GM18526 (cell line): ENCODE measurements at regions not wholly inside any gene's neighbourhood (a gene's known extent, or its start where the extent isn't known, plus 50 kb on each side); places are given as distances from the start of the nearest gene placed in this dataset.

Experiments
- POLR2A ChIP-seq: IDR thresholded peaks from 3 replicates; pipeline ENCODE4 v1.6.1; 2011; ENCODE audit not compliant: insufficient read length; ENCODE audit errors: extremely low read depth

DNA sequence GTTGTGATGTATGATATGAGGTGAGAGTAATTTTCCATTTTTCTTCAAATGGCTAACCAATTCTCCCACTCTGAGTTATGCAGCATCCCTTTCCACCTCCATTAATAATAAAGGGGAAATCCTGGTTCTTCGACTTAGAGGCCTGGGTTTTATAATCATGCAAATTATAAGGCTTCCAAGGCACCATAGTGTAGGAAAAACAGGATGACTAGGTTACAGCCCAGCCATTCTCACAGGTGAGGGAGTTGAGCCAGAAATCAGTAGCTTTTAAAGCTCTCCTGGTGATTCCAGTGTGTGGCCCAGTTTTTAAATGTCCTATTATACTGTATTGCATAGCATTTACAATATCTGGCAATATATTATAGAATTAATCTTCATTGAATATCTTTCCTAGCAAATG, 203.1 kb downstream of the ARHGEF9 start:
- TF ChIP-seq POLR2A, result no peak

DNA sequence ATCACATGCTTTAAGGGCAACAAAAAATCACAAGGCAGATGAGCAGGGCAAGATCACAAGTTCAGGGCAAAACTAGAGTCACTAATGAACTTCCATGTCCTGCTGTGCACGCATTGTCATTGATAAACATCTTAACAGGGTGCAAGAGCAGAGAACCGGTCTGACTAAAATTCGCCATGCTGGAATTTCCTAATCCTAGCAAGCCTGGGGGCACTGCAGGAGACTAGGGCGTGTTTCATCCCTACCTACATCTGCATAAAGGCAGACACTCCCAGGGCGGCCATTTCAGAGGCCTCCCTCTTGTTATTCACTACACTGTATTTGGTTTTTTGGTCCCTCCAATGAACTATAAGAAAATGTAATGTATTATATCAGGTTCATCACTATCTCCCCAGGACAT, 203.6 kb downstream of the ARHGEF9 start:
- no peak for TF ChIP-seq POLR2A

DNA sequence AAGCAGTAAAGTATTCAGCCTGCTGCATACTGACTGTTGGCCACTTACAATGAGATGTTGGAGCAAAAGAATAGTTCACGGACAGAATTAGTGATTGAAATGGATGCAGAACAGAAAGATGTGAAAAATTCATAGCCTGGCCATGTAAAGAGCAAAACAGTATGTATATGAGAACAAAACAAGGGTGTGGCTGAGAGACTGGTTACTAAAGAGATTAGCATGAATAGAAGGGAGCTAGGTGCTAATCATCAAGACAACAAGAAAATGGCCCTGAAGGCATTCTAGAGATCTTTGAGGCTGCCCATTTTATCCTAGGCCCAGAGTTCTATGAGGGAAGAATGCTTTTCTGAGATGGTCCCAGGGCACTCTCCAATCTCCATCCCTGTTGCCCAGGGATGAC, 208.5 kb downstream of the ARHGEF9 start:
- no peak for TF ChIP-seq POLR2A

DNA sequence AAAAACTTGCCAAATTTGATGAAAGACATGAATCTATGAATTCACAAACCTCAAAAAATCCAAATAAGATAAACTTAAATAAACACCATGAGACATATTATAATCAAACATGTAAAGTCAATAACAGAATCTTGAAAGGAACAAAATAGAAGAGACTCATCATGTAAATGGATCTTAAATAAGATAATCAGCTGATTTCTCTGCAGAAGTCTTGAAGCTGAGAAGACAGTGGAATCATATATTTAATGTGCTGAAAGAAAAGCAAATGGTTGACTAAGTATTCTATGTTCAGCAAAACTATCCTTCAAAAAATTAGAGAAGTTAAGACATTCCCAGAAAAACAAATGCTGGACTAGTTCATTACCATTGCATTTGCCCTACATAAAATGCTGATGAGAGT, 215.7 kb upstream of the SPIN4 start:
- TF ChIP-seq POLR2A, result no peak

DNA sequence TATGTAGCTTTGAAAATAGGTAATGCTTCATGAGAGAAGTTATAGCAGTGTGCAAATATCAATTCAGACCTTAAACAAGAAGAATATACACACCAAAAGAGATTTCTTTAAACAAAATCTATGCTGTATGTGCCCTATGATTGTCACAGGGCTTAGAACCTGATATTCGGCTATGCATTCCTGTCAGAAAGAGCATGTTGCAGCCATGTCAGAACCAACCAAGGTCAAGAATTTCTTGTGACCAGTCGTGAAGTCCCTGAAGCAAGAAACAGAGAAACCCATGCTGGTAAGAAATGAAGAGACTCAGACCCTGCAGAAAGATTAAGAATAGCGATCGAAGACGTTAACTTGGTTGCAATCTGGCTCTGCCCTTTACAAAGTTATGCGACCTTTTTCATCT, 210.3 kb upstream of the SPIN4 start:
- no peak for TF ChIP-seq POLR2A

DNA sequence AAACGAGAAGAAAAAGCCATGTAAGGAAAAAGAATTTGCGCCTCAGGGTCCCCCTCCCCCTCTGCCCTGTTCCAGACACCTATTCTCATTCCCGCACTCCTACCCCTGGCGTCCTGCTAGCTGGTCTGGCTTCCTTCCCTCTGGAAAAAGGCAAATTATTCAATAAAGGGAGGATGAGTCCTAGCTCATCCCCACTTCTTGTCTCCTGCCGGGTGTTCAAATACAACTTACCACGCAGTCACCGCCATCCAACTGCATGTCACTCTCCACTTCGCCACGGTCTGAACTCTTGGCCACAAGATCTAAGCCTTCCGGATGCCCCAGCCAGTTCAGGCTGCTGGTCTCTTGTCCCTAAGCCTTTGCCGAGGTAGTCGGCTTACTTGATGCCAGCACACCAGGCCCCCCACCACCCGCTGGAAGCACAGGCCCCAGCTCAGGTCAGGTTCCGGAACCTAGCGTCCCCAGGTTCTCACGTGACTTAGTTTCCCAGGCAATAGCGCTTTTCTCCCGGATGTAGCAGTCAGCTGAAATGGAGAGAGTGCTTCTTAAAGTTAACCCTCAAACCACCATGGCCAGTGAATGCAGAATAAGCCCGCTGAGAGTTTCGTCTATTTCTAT, 209.6 kb upstream of the SPIN4 start:
- peak; percentile 44 for TF ChIP-seq POLR2A

DNA sequence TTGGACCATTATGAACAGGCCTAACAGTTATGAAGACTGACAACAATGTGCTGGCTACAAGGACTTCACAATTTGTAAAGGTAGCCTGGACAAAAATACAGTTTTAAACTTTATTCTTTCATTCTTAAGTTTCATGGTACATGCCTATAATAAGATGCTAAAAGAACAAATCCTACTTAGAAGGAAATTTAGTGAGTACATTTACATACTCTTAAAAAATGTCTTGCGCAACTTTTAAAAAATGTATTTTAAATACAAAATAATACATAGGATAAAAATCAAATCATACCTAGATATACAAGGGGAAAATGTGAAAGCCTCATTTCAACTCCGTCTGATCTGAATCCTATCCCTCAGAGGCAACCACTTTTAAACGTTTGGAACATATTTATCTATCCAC, 200.7 kb upstream of the SPIN4 start:
- TF ChIP-seq POLR2A, result no peak

DNA sequence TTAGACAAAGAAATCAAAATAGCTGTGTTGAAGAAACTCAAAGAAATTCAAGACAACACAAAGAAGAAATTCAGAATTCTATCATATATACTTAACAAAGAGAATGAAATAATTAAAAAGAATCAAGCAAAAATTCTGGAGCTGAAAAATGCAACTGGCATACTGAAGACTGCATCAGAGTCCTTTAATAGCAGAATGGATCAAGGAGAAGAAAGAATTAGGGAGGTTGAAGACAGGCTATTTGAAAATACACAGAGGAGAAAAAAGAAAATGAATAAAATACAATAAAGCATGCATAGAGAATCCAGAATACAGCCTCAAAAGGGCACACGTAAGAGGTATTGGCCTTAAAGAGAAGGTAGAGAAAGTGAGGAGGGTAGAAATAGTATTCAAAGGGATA, 179.5 kb upstream of the SPIN4 start:
- TF ChIP-seq POLR2A, result no peak

DNA sequence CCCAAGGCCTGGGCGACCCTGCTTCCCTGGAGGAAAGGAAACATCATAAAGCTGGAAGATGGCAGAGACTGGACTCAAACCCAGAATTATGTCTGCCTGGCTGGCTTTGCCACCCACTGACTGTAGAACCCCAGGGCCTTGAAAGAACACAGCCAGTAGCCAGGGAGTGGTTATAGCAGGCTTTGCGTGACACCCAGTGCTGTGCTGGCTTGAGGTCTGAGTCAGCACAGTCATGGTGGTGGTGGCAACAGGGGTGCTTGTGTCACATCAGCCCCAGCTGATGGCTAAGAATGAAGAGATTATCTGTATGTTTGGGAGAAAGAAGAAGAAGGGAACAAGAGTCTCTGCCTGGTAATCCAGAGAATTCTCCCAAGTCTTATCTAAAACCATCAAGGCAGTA, 178.8 kb upstream of the SPIN4 start:
- no peak for TF ChIP-seq POLR2A

DNA sequence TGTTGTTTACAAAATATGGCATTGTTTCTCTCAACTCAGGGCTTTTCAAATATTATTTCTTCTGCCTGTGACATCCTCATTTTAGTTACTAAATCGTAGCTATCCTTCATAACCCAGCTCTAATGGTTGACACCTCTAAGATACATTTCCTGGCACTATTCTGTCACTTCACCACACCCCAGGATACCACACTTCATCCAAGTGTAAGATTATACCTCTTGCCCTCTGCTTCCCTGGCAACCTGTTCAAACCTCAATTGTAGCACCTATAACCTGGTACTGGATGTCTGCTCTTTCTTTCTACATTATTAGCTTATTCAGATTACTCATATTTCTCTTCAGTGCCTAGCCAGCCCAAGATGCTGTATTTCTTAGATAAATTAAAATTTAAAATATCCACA, 175.7 kb upstream of the SPIN4 start:
- TF ChIP-seq POLR2A, result no peak

DNA sequence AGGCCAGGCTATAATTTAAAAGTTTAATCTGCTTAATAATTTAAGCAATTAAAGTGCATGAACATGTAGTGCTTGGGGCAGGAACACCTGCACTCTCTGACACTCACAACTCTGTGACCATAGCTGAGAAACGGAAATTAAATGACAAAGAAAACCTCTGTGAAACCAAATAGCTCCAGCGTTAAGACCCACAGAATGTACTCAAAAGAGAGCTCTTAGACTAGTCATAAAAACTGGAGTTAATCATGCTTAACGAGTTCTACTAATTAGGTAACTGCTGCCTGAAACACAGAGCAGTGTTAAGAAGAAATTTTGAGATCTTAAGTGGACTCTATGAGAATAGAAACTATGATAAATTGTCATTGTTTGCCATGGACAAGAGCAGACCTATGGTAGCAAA, 174.4 kb upstream of the SPIN4 start:
- TF ChIP-seq POLR2A, result no peak

DNA sequence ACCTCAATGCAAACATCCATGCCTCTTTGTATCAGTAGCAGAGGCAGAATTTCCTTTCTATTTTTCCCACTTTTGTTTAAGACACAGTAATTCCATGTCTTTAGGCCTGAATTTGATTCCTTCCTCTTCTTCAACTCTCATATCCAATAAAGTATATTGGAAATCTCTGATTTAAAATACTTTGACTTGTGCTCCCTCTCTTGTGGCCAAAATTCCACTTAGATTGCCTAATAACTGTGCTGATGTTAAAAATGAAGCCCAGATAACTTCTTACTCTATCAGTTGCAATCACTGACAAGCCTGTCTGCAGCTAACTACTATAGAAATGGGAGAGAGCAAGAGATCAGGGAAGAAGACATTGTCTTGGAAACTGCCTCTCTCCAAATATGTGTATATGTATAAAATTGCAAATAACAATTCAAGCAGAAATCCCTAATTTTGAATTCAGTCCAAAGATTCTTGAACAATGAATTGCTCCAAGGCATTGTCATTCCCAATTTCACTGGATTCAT, 163.5 kb upstream of the SPIN4 start:
- no peak for TF ChIP-seq POLR2A

DNA sequence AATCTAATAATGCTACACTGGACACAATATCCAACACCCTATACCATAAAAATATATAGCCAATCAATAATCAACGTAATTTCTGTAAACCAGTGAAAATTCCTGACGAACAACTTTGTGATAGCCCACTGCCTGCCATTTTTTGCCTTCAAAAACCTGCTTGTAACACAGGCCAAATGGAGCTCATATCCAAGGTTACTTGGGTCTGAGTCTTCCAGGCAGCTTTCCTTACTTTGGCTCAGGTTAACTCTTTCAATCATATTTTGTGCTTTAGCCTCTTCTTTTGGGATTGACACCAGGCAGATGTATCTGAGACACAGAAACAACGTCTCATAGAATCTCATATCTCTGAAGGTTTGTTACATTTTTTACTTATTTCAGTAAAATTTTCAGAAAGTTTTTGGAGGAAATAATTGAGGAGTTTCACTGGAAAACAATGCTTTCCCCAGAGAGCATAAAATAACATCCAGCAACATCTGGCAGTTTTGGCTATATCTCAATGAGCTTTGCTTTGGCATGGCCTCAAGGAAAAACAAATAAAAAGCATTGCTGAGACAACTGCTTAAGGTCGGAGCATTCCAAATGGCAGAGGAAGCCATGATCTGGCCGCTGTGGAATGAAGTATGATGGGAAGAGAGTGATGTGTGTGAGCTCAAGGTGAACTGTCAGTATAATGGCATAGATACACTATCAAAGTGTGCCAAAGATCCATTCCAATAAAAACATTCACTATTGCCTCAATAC, 162.9 kb upstream of the SPIN4 start:
- no peak for TF ChIP-seq POLR2A

DNA sequence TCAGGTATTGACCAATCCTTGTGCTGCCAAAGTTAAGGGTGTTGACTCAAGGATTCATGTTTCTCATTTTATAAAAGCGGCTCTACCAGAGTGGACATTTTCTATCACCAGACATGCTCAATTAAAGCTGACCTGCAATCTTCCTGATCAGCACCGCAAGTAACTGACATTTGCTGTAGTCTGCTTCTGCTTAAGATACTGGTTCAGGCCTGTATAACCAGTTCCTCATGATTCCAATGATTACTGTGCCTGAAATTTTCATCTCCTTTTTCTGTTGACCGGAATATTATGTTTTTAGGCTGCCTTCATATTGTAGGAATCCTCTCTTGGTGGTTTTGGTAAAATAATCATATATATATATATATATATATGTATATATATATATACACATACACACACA, 160.2 kb upstream of the SPIN4 start:
- TF ChIP-seq POLR2A, result no peak

DNA sequence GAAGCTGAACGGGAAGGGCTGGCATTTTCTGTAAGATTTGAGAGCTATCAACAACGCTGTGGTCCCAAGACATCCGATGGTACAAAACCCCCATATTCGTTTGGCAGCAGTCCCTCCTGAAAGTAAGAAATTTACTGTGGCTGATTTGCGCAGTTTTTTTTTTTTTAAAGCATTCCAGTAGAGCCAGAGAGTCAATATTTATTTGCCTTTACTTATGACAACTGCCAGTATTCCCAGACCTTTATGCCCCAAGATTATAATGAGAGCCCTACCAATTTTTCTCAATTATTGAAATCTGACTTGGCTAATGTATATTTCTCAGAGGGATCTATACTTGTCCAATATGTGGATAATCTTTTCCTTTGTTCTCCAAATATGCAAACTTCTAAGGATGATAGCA, 157.5 kb upstream of the SPIN4 start:
- no peak for TF ChIP-seq POLR2A

DNA sequence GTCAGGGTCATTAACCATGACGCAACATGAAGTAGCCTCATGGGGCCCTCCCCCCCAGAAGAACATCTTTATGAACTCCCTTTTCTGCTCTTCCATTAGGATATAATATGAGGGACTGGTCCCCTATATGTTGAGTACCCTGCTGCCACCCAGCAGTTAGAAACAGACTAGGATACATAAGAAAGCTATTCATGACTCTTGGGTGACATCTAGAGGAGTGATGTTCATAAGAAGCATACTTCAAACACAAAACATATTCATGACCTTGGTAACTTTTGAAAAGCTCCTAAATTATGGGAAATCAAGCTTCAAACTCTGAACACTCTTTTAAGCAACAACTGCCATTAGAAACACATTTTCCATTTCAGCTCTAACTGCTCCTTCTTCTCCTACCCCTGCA, 155.2 kb upstream of the SPIN4 start:
- no peak for TF ChIP-seq POLR2A

DNA sequence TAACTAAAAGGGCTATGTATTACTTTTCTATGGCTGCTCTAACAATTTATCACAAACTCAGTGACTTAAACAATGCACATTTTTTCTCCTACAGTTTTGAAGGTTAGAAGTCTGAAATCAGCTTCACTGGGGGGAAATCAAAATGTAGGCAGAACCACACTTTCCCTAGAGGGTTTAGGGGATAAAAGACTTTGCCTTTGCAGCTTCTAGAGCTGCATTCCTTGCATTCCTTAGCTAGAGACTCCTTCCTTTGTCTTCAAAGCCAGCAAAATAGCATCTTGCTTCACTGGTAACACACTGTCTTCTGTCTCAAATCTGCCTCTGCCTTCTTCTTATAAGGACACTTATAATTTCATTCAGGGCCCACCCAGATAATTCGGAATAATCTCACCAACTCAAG, 152.4 kb upstream of the SPIN4 start:
- TF ChIP-seq POLR2A, result no peak
